Cardiac fibroblast (primary cell): ENCODE measurements at regions not wholly inside any gene's neighbourhood (a gene's known extent, or its start where the extent isn't known, plus 50 kb on each side); places are given as distances from the start of the nearest gene placed in this dataset.
"Not testable (repeated sequence)": the region's sequence is repeated elsewhere in the genome, so short reads cannot be mapped to it uniquely, and the experiment has no call there.

Experiments used
- DNase-seq, 2 donors: peaks; one replicate each; pipeline versions ENCODE4 v3.0.0 to v3.0.0-alpha.2; 2010; ENCODE audit warnings: low read depth in 2 of 2
- H3K4me3 ChIP-seq, 2 donors: replicated peaks in 1 of 2; 1 replicate in 1 of 2; 2 replicates in 1 of 2; pipeline ENCODE4 v1.5.1; 2011; ENCODE audit warnings: low read depth in 2 of 2, low read length in 2 of 2, mild to moderate bottlenecking in 2 of 2, moderate library complexity in 1 of 2
- CTCF ChIP-seq: IDR thresholded peaks from one replicate; pipeline ENCODE4 v1.5.1; 2011; ENCODE audit warnings: low read depth, mild to moderate bottlenecking, low read length, inconsistent platforms

- no peak for TF ChIP-seq CTCF
- DNase-seq, result no peak
Measured at GRCh38 chr9:29176231-29176630, 1603.0 kb upstream of the C9orf72 start.

GRCh38 chr9:29176786-29177185 lies 1603.5 kb upstream of the C9orf72 start:
- DNase-seq, result no peak
- no peak for TF ChIP-seq CTCF

More at GRCh38 chr9:29176231-29176630, 1603.0 kb upstream of the C9orf72 start:
- no peak overlapping the region for H3K4me3 ChIP-seq

GRCh38 chr9:29183971-29184370 lies 1610.7 kb upstream of the C9orf72 start:
- DNase-seq, result no peak
- no peak overlapping the region for H3K4me3 ChIP-seq
- no peak for TF ChIP-seq CTCF

More at GRCh38 chr9:29176786-29177185, 1603.5 kb upstream of the C9orf72 start:
- H3K4me3 ChIP-seq, result no peak overlapping the region

- not testable (repeated sequence) for DNase-seq, H3K4me3 ChIP-seq
Measured at GRCh38 chr9:29188771-29189170, 1615.5 kb upstream of the C9orf72 start.

- not testable (repeated sequence) for H3K4me3 ChIP-seq, DNase-seq
Measured at GRCh38 chr9:29189221-29189620, 1615.9 kb upstream of the C9orf72 start.

GRCh38 chr9:29198861-29199260 lies 1625.6 kb upstream of the C9orf72 start:
- no peak for DNase-seq
- no peak for TF ChIP-seq CTCF

GRCh38 chr9:29199975-29200374 lies 1626.7 kb upstream of the C9orf72 start:
- H3K4me3 ChIP-seq, result no peak overlapping the region
- TF ChIP-seq CTCF, result no peak
- no peak for DNase-seq

More at GRCh38 chr9:29198861-29199260, 1625.6 kb upstream of the C9orf72 start:
- H3K4me3 ChIP-seq, result no peak overlapping the region

- H3K4me3 ChIP-seq, result no peak overlapping the region
- TF ChIP-seq CTCF, result no peak
Measured at GRCh38 chr9:29200650-29201049, 1627.4 kb upstream of the C9orf72 start.

More at GRCh38 chr9:29200650-29201049, 1627.4 kb upstream of the C9orf72 start:
- DNase-seq, result no peak
